ENCODE measurements at regions not wholly inside any gene's neighbourhood (a gene's known extent, or its start where the extent isn't known, plus 50 kb on each side); places are given as distances from the start of the nearest gene placed in this dataset.

DNA sequence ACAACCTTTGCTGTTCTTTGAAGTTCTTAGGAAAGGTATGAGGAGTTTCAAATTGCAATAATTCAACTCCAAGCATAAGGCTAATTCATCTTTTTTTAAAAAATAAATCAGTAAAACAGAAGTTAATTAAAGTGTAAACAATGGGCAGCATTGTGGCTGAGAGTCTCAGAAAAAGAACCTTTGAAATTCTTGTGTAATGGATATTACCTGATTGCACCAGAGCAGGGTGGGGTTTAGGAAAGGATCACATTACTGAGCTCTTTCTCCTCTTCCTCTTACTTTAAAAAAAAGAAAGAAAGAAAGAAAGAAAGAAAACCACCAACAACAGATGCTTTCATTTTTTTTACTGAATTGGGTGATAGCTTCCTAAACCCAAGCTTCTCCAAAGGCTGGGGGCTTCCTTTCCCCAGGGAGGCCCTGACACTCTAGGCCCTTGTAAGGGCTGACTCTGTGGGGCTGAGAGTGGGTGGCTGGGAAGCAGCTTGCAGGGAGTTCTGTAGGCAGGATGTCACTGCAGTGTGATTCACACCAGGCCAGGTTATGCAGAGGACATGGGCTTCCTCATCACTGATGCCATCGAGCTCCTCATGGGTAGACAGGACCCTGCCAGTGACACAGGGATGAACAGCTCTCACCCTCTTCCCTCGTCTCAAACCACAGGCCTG, 564.5 kb downstream of the FGF9 start:
- TF ChIP-seq, protein P1, sequence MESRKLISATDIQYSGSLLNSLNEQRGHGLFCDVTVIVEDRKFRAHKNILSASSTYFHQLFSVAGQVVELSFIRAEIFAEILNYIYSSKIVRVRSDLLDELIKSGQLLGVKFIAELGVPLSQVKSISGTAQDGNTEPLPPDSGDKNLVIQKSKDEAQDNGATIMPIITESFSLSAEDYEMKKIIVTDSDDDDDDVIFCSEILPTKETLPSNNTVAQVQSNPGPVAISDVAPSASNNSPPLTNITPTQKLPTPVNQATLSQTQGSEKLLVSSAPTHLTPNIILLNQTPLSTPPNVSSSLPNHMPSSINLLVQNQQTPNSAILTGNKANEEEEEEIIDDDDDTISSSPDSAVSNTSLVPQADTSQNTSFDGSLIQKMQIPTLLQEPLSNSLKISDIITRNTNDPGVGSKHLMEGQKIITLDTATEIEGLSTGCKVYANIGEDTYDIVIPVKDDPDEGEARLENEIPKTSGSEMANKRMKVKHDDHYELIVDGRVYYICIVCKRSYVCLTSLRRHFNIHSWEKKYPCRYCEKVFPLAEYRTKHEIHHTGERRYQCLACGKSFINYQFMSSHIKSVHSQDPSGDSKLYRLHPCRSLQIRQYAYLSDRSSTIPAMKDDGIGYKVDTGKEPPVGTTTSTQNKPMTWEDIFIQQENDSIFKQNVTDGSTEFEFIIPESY (IDR thresholded peaks at IDR 0.05; ENCODE audit: extremely low read depth, insufficient replicate concordance, low read length), result no peak
- TF ChIP-seq, protein P2, sequence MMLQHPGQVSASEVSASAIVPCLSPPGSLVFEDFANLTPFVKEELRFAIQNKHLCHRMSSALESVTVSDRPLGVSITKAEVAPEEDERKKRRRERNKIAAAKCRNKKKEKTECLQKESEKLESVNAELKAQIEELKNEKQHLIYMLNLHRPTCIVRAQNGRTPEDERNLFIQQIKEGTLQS (IDR thresholded peaks at IDR 0.05), result no peak
- TF ChIP-seq ELF1 (IDR thresholded peaks at IDR 0.05; ENCODE audit: borderline replicate concordance, low read depth), result no peak
- TF ChIP-seq CEBPB (IDR thresholded peaks at IDR 0.05; ENCODE audit: low read depth), result peak; percentile 75
- TF ChIP-seq EGR1 (IDR thresholded peaks at IDR 0.05; ENCODE audit: low read depth), result 0 out of 2 replicates have a peak, but pooled peaks have one; percentile 29
- TF ChIP-seq, protein P3, sequence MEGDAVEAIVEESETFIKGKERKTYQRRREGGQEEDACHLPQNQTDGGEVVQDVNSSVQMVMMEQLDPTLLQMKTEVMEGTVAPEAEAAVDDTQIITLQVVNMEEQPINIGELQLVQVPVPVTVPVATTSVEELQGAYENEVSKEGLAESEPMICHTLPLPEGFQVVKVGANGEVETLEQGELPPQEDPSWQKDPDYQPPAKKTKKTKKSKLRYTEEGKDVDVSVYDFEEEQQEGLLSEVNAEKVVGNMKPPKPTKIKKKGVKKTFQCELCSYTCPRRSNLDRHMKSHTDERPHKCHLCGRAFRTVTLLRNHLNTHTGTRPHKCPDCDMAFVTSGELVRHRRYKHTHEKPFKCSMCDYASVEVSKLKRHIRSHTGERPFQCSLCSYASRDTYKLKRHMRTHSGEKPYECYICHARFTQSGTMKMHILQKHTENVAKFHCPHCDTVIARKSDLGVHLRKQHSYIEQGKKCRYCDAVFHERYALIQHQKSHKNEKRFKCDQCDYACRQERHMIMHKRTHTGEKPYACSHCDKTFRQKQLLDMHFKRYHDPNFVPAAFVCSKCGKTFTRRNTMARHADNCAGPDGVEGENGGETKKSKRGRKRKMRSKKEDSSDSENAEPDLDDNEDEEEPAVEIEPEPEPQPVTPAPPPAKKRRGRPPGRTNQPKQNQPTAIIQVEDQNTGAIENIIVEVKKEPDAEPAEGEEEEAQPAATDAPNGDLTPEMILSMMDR (IDR thresholded peaks at IDR 0.05 in 2 of 3, conservative IDR thresholded peaks at IDR 0.05 in 1 of 3; ENCODE audit: borderline replicate concordance in 1 of 3, insufficient read depth in 1 of 3, low read depth in 2 of 3, low read length in 2 of 3), result no peak
- no peak for TF ChIP-seq JUND (IDR thresholded peaks at IDR 0.05)
- TF ChIP-seq SP1 (IDR thresholded peaks at IDR 0.05; ENCODE audit: low read depth), result peak; percentile 5; the same call in 1 of the 2 replicates
- H2AFZ ChIP-seq (ENCODE audit: low read depth, low read length, poor library complexity, severe bottlenecking), result peak overlapping the region; percentile 66
- peak overlapping the region; percentile 55 for H3K4me2 ChIP-seq (ENCODE audit: low read length)
- ATAC-seq (peak; percentile 85), DNase-seq (ENCODE audit: low read depth, low spot score) (peak; percentile 18)
- CTCF ChIA-PET, result no interaction called here
- H4K20me1 ChIP-seq (ENCODE audit: insufficient read depth), result no peaks in the 10 kb centered on the region
- H3K4me1 ChIP-seq (ENCODE audit: control insufficient read depth in 1 of 2, insufficient read depth in 2 of 2, low read length in 2 of 2), result peaks cover 13 to 18% of the 10 kb centered on the region in 2 experiments
- POLR2A ChIA-PET, result interaction anchor here (0.9 to 1.3 kb wide), 2 partner anchors 9 to 14 kb away, joined by 3 read pairs; no protein-coding TSS in a partner anchor
- no TSS peak for BruUV-seq (replicated peaks)
- no peak overlapping the region for H3K9ac ChIP-seq (ENCODE audit: low read length)
- H3K9me2 ChIP-seq (ENCODE audit: insufficient read depth), result no peaks in the 10 kb centered on the region
- H3K79me2 ChIP-seq (ENCODE audit: insufficient read depth, low read length), result no peaks in the 10 kb centered on the region
- H3K36me3 ChIP-seq (ENCODE audit: control insufficient read depth in 1 of 2, insufficient read depth in 2 of 2, low read length in 2 of 2), result no peaks in the 10 kb centered on the region
- H3K4me3 ChIP-seq (replicated peaks in 1 of 2; ENCODE audit: low read depth in 1 of 2, low read length in 2 of 2), result 0 out of 4 replicates have a peak overlapping the region, but pooled peaks of 1 of the 2 experiments have one; percentile 28
- intact Hi-C loops (cut with micrococcal nuclease), result no loop called here
- H3K27ac ChIP-seq (ENCODE audit: low read depth, low read length), result peak overlapping the region; percentile 49
- H3K27me3 ChIP-seq (ENCODE audit: insufficient read depth, low read length), result no peaks in the 10 kb centered on the region
- no peaks in the 10 kb centered on the region for H3K9me3 ChIP-seq (ENCODE audit: control insufficient read depth in 1 of 2, insufficient read depth in 1 of 2, low read depth in 1 of 2, low read length in 2 of 2)
- RAD21 ChIA-PET (ENCODE audit: low non-redundant PET in 1 of 2, low total read pairs in 2 of 2, uncharacterized antibody in 2 of 2, unreplicated experiment in 2 of 2), result no interaction called here

Measured in HCT116 (cell line).